ENCODE measurements at regions not wholly inside any gene's neighbourhood (a gene's known extent, or its start where the extent isn't known, plus 50 kb on each side); places are given as distances from the start of the nearest gene placed in this dataset.

DNA sequence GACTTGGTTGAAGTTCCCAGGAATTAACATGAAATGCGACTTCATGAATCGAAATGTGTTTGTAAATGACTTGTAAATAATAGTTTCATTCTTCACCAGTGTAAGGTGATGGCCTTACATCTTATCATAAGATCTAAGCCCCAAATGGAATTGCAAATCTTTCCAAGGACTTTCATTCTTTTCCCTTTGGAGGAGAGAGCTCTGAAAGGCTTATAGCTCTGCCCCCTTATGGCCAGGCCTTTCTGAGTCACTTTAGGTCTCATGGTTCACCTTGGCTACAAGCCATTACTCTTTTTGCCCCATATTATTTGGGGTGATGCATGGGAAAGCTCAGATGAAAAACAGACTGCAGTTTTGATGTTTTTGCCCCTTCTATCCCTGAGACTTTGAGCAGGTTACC is 209.1 kb upstream of the BMP2 start:
- no peak overlapping the region for H3K27ac ChIP-seq (replicated peaks)
- TF ChIP-seq, protein P1, sequence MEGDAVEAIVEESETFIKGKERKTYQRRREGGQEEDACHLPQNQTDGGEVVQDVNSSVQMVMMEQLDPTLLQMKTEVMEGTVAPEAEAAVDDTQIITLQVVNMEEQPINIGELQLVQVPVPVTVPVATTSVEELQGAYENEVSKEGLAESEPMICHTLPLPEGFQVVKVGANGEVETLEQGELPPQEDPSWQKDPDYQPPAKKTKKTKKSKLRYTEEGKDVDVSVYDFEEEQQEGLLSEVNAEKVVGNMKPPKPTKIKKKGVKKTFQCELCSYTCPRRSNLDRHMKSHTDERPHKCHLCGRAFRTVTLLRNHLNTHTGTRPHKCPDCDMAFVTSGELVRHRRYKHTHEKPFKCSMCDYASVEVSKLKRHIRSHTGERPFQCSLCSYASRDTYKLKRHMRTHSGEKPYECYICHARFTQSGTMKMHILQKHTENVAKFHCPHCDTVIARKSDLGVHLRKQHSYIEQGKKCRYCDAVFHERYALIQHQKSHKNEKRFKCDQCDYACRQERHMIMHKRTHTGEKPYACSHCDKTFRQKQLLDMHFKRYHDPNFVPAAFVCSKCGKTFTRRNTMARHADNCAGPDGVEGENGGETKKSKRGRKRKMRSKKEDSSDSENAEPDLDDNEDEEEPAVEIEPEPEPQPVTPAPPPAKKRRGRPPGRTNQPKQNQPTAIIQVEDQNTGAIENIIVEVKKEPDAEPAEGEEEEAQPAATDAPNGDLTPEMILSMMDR (IDR thresholded peaks at IDR 0.05; ENCODE audit: insufficient read depth, low read length): no peak
- TF ChIP-seq POLR2AphosphoS5 (IDR thresholded peaks at IDR 0.05; ENCODE audit: low read depth) (no peak), SPI1 (IDR thresholded peaks at IDR 0.05; ENCODE audit: borderline replicate concordance, low read depth) (no peak), GABPA (IDR thresholded peaks at IDR 0.05; ENCODE audit: low read depth) (no peak)
- TF ChIP-seq, protein P2, sequence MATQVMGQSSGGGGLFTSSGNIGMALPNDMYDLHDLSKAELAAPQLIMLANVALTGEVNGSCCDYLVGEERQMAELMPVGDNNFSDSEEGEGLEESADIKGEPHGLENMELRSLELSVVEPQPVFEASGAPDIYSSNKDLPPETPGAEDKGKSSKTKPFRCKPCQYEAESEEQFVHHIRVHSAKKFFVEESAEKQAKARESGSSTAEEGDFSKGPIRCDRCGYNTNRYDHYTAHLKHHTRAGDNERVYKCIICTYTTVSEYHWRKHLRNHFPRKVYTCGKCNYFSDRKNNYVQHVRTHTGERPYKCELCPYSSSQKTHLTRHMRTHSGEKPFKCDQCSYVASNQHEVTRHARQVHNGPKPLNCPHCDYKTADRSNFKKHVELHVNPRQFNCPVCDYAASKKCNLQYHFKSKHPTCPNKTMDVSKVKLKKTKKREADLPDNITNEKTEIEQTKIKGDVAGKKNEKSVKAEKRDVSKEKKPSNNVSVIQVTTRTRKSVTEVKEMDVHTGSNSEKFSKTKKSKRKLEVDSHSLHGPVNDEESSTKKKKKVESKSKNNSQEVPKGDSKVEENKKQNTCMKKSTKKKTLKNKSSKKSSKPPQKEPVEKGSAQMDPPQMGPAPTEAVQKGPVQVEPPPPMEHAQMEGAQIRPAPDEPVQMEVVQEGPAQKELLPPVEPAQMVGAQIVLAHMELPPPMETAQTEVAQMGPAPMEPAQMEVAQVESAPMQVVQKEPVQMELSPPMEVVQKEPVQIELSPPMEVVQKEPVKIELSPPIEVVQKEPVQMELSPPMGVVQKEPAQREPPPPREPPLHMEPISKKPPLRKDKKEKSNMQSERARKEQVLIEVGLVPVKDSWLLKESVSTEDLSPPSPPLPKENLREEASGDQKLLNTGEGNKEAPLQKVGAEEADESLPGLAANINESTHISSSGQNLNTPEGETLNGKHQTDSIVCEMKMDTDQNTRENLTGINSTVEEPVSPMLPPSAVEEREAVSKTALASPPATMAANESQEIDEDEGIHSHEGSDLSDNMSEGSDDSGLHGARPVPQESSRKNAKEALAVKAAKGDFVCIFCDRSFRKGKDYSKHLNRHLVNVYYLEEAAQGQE (IDR thresholded peaks at IDR 0.05; ENCODE audit: insufficient replicate concordance, low read depth): no peak
- no peak overlapping the region for H3K4me3 ChIP-seq (replicated peaks; ENCODE audit: insufficient read depth, low read length)
- peaks cover 2% of the 10 kb centered on the region for H3K27me3 ChIP-seq (ENCODE audit: insufficient read depth, poor library complexity, severe bottlenecking)
- no peak for DNase-seq (ENCODE audit: low read depth in 1 of 2, low spot score in 1 of 2)

GRCh38 chr20:6533761-6534479 is 233.6 kb upstream of the BMP2 start:
- Histone ChIP-seq H3K27me3 (ENCODE audit: insufficient read depth, poor library complexity, severe bottlenecking) (no peaks in the 10 kb centered on the region), H3K27ac (replicated peaks) (no peak overlapping the region), H3K4me3 (replicated peaks; ENCODE audit: insufficient read depth, low read length) (no peak overlapping the region)
- no peak for DNase-seq (ENCODE audit: low read depth in 1 of 2, low spot score in 1 of 2)
- no peak for TF ChIP-seq GABPA (IDR thresholded peaks at IDR 0.05; ENCODE audit: low read depth)
- TF ChIP-seq, protein P2 (IDR thresholded peaks at IDR 0.05; ENCODE audit: insufficient replicate concordance, low read depth): no peak
- TF ChIP-seq, protein P1 (IDR thresholded peaks at IDR 0.05; ENCODE audit: insufficient read depth, low read length): no peak
- no peak for TF ChIP-seq SPI1 (IDR thresholded peaks at IDR 0.05; ENCODE audit: borderline replicate concordance, low read depth)

GRCh38 chr20:6533351-6533750 is 234.1 kb upstream of the BMP2 start:
- Histone ChIP-seq H3K27ac (replicated peaks) (no peak overlapping the region), H3K27me3 (ENCODE audit: insufficient read depth, poor library complexity, severe bottlenecking) (no peaks in the 10 kb centered on the region), H3K4me3 (replicated peaks; ENCODE audit: insufficient read depth, low read length) (no peak overlapping the region)
- TF ChIP-seq, protein P1 (IDR thresholded peaks at IDR 0.05; ENCODE audit: insufficient read depth, low read length): no peak
- TF ChIP-seq GABPA (IDR thresholded peaks at IDR 0.05; ENCODE audit: low read depth) (no peak), SPI1 (IDR thresholded peaks at IDR 0.05; ENCODE audit: borderline replicate concordance, low read depth) (no peak), POLR2AphosphoS5 (IDR thresholded peaks at IDR 0.05; ENCODE audit: low read depth) (no peak)
- TF ChIP-seq, protein P2 (IDR thresholded peaks at IDR 0.05; ENCODE audit: insufficient replicate concordance, low read depth): no peak
- DNase-seq (ENCODE audit: low read depth in 1 of 2, low spot score in 1 of 2): no peak

Data from HL-60 (cell line).